Nephron (organoid): ENCODE measurements at regions not wholly inside any gene's neighbourhood (a gene's known extent, or its start where the extent isn't known, plus 50 kb on each side); places are given as distances from the start of the nearest gene placed in this dataset.
A peak's percentile ranks its signal among the peaks of the same experiment; 100 is the strongest.

Experiments
- H3K27ac Mint-ChIP-seq, 3 experiments: 2 replicates each; pipeline ENCODE4 v1.8.0; 2020; ENCODE audit warnings: mixed read lengths in 3 of 3, mild to moderate bottlenecking in 2 of 3, moderate library complexity in 1 of 3
- H3K27me3 Mint-ChIP-seq: 2 replicates; pipeline ENCODE4 v1.8.0; 2021; ENCODE audit warnings: low read depth, mild to moderate bottlenecking, moderate library complexity, mixed read lengths
- H3K36me3 Mint-ChIP-seq: 2 replicates; pipeline ENCODE4 v1.8.0; 2020; ENCODE audit warnings: low read depth, mixed read lengths
- H3K4me1 Mint-ChIP-seq: 2 replicates; pipeline ENCODE4 v1.8.0; 2020; ENCODE audit warnings: mixed read lengths
- H3K4me3 Mint-ChIP-seq, 3 experiments: 2 replicates each; pipeline ENCODE4 v1.8.0; 2020; ENCODE audit warnings: mild to moderate bottlenecking in 3 of 3, mixed read lengths in 3 of 3, moderate library complexity in 2 of 3
- H3K9me3 Mint-ChIP-seq: 2 replicates; pipeline ENCODE4 v1.8.0; 2020; ENCODE audit warnings: mixed read lengths
- TF ChIP-seq, protein P1 (sequence below), 3 experiments: fragments of 200-600 bp; sonication (generic); IDR thresholded peaks; one replicate each; pipeline ENCODE4 v1.5.0; 2021; ENCODE audit warnings: antibody characterized with exemption in 3 of 3; ENCODE audit not compliant: unreplicated experiment in 3 of 3

DNA sequence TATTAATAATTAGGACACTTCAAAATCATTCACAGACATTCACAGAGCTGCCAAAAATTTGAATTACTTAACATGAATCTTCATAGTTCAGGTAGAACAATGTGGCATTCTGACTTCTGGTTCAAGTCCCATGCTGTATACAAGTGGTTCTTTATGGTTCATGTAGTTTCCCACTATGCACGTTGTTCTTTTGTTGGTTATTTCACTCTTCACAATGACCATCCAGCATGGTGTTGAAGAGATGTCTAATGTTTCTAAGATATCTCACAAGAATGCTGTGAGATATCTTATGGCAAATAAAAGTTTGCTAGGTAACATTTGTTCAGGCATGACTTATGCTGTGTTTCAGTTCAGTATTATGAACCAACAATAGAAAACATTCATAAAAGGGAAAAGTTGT lies 88.2 kb upstream of the SLITRK6 start:
- Mint-ChIP-seq H3K4me1 (no peaks in the 10 kb centered on the region), H3K27ac (no peak overlapping the region), H3K9me3 (no peaks in the 10 kb centered on the region), H3K27me3 (no peaks in the 10 kb centered on the region), H3K4me3 (no peak overlapping the region), H3K36me3 (no peaks in the 10 kb centered on the region)
- TF ChIP-seq, protein P1, sequence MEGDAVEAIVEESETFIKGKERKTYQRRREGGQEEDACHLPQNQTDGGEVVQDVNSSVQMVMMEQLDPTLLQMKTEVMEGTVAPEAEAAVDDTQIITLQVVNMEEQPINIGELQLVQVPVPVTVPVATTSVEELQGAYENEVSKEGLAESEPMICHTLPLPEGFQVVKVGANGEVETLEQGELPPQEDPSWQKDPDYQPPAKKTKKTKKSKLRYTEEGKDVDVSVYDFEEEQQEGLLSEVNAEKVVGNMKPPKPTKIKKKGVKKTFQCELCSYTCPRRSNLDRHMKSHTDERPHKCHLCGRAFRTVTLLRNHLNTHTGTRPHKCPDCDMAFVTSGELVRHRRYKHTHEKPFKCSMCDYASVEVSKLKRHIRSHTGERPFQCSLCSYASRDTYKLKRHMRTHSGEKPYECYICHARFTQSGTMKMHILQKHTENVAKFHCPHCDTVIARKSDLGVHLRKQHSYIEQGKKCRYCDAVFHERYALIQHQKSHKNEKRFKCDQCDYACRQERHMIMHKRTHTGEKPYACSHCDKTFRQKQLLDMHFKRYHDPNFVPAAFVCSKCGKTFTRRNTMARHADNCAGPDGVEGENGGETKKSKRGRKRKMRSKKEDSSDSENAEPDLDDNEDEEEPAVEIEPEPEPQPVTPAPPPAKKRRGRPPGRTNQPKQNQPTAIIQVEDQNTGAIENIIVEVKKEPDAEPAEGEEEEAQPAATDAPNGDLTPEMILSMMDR (IDR thresholded peaks at IDR 0.05; ENCODE audit: unreplicated experiment in 3 of 3), result no peak

DNA sequence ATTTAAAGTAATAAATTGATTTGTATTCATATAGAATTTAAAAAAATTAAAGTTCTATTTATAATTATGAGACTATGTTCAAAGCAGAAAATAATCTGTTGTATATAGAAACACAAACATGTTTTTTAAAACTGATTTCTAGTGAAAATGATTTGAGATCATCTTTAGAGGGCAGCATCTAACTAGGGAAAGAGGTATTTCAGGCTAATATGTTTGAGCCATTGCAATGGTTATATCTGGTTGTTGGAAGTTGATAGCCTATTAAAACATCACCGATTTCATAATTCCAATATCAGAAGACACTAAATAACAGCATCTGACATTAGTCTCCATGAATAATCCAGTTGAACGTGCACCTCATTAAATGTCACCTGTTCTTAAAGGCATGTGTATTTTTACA lies 79.8 kb upstream of the SLITRK6 start:
- H3K27me3 Mint-ChIP-seq, result no peaks in the 10 kb centered on the region
- H3K36me3 Mint-ChIP-seq, result no peaks in the 10 kb centered on the region
- no peaks in the 10 kb centered on the region for H3K9me3 Mint-ChIP-seq
- TF ChIP-seq, protein P1 (IDR thresholded peaks at IDR 0.05; ENCODE audit: unreplicated experiment in 3 of 3), result no peak
- no peaks in the 10 kb centered on the region for H3K4me1 Mint-ChIP-seq
- no peak overlapping the region for H3K4me3 Mint-ChIP-seq
- H3K27ac Mint-ChIP-seq, result no peak overlapping the region

DNA sequence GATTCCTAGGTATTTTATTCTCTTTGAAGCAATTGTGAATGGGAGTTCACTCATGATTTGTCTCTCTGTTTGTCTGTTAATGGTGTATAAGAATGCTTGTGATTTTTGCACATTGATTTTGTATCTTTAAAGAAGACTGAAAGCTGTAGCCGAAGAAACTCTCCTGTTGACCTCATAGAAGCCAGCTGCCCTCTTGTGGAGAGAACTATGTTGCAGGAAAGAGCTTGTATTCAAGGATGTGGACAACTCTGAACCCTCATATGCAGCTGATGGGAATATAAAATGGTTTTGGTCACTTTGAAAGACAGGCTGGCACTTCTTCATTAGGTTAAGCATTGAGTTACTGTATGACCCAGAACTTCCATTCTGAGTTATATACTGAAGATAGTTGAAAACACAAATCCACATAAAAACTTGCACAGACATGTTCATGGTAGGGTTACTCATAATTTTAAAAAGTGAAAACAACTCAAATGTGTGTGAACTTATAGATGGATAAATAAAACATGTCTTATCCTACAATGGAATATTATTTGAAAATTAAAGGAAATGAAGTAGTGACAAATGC lies 65.8 kb upstream of the SLITRK6 start:
- no peaks in the 10 kb centered on the region for H3K27me3 Mint-ChIP-seq
- H3K4me3 Mint-ChIP-seq, result no peak overlapping the region
- no peaks in the 10 kb centered on the region for H3K36me3 Mint-ChIP-seq
- TF ChIP-seq, protein P1 (IDR thresholded peaks at IDR 0.05; ENCODE audit: unreplicated experiment in 3 of 3), result peak in 2 of 3 experiments; percentile 18 to 29
- no peaks in the 10 kb centered on the region for H3K4me1 Mint-ChIP-seq
- H3K27ac Mint-ChIP-seq, result no peak overlapping the region
- no peaks in the 10 kb centered on the region for H3K9me3 Mint-ChIP-seq

DNA sequence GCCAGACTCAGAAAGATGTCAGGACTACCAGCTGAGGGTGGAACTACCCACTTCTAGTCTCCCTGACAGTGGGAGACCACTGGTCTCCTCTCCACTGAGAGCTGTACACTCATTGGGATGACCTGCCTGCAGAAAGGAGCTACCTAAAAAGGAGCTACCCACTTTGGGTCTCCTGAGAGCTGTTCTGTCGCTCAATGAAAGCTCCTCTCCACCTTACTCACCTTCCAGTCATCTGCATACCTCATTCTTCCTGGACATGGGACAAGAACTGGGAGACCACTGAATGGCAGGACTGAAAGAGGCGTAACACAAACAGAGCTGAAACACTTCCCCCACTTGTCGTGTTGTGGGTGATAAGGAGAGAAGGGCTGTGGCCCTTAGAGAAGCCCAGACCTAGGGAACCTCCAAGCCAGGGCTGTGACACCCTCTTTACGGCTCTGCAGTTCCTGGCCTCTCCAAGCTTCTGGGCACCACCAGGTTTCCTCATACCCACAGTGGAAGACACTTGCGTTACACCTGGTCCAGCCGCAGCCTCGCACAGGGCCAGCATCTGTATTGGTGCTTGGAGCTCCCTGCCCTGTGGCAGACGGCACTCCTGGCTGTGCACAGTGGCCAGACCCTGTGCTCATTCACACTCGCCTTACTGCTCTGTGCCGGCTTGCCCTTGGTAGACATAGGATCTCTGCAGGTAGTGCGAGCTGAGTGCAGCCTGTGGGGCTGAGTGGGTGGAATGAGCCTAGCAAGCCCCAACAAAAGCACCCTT lies 54.9 kb upstream of the SLITRK6 start:
- TF ChIP-seq, protein P1 (IDR thresholded peaks at IDR 0.05; ENCODE audit: unreplicated experiment in 3 of 3), result no peak
- H3K27ac Mint-ChIP-seq, result no peak overlapping the region
- peaks cover 15% of the 10 kb centered on the region for H3K9me3 Mint-ChIP-seq
- no peaks in the 10 kb centered on the region for H3K4me1 Mint-ChIP-seq
- H3K4me3 Mint-ChIP-seq, result no peak overlapping the region
- H3K27me3 Mint-ChIP-seq, result no peaks in the 10 kb centered on the region
- no peaks in the 10 kb centered on the region for H3K36me3 Mint-ChIP-seq

DNA sequence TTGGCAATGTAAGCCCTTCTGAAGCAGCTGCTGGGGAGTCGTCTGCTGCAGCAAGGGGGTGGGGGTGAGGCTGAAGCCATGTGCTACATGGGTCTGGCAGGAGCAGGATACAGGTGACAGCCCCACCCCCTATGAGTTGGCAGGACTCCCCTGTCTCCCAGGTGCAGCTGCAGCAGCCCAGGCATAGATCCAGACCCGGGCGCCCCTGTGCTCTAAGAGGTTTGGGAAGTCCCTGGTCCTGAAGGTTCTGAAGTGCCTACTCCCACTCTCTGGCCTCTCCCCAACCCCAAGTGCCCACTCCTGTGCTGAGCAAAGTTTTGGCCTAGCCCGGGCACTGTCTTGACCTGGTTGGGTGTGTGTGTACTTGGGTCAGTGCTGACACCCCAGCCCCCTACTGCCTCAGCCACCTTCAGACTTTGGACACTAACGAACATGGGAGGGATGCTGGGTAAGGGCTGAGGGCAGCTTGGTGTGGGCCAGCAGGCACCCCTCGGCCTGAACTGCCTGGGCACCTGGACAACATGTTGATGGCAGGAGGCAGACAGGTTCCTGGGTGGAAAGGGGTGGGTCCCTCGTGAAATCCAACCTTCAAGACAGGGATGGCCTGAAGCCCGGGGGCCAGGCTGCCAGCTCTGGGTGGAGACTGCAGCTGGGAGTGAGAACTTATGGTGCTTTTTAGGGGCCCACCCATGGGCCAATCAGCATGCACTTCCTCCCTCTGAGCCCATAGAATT lies 54.1 kb upstream of the SLITRK6 start:
- TF ChIP-seq, protein P1 (IDR thresholded peaks at IDR 0.05; ENCODE audit: unreplicated experiment in 3 of 3), result no peak
- no peaks in the 10 kb centered on the region for H3K36me3 Mint-ChIP-seq
- H3K27me3 Mint-ChIP-seq, result no peaks in the 10 kb centered on the region
- no peak overlapping the region for H3K4me3 Mint-ChIP-seq
- no peak overlapping the region for H3K27ac Mint-ChIP-seq
- H3K4me1 Mint-ChIP-seq, result no peaks in the 10 kb centered on the region
- peaks cover 16% of the 10 kb centered on the region for H3K9me3 Mint-ChIP-seq
